Gastrocnemius medialis (tissue), 4 donors: ENCODE measurements at regions not wholly inside any gene's neighbourhood (a gene's known extent, or its start where the extent isn't known, plus 50 kb on each side); places are given as distances from the start of the nearest gene placed in this dataset.

ENCODE experiments used
- POLR2A ChIP-seq, 2 donors: fragments of 450-650 bp; IDR thresholded peaks; one replicate each; pipeline ENCODE4 v1.6.1; 2017; ENCODE audit warnings: antibody characterized with exemption in 2 of 2, mild to moderate bottlenecking in 2 of 2, moderate library complexity in 2 of 2
- TF ChIP-seq, protein P1 (sequence below), 5 experiments: fragments of 450-650 bp in 3 of 5; fragments of 200-600 bp in 2 of 5; sonication (generic) in 2 of 5; IDR thresholded peaks in 4 of 5; conservative IDR thresholded peaks in 1 of 5; 1 replicate in 4 of 5; 2 replicates in 1 of 5; pipeline ENCODE4 v1.5.1; 2016 to 2019; ENCODE audit warnings: antibody characterized with exemption in 5 of 5, mild to moderate bottlenecking in 3 of 5, moderate library complexity in 3 of 5

DNA sequence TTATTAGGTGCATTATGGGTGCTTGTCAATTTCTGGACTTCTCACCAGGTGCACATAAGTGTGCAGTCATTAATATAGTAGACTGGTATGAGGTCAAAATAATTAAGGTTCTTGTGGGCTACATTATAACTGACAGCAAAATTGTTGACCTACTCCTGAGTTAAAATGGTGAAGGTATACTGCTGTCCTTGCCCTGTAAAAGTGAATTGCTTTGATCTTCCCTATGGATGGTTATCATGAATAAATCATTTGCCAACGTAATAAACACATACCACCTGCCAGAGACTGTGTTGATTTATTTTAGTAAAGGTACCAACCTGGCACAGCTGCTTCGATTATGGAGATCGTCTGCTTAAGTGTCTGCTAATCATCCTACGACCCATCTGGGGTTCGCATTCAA is 201.6 kb upstream of the KCNK2 start:
- TF ChIP-seq, protein P1, sequence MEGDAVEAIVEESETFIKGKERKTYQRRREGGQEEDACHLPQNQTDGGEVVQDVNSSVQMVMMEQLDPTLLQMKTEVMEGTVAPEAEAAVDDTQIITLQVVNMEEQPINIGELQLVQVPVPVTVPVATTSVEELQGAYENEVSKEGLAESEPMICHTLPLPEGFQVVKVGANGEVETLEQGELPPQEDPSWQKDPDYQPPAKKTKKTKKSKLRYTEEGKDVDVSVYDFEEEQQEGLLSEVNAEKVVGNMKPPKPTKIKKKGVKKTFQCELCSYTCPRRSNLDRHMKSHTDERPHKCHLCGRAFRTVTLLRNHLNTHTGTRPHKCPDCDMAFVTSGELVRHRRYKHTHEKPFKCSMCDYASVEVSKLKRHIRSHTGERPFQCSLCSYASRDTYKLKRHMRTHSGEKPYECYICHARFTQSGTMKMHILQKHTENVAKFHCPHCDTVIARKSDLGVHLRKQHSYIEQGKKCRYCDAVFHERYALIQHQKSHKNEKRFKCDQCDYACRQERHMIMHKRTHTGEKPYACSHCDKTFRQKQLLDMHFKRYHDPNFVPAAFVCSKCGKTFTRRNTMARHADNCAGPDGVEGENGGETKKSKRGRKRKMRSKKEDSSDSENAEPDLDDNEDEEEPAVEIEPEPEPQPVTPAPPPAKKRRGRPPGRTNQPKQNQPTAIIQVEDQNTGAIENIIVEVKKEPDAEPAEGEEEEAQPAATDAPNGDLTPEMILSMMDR (IDR thresholded peaks at IDR 0.05 in 4 of 5, conservative IDR thresholded peaks at IDR 0.05 in 1 of 5), result no peak
- TF ChIP-seq POLR2A (IDR thresholded peaks at IDR 0.05), result no peak
